ENCODE measurements at regions not wholly inside any gene's neighbourhood (a gene's known extent, or its start where the extent isn't known, plus 50 kb on each side); places are given as distances from the start of the nearest gene placed in this dataset.
A peak's percentile ranks its signal among the peaks of the same experiment; 100 is the strongest.
"Not testable (repeated sequence)": the region's sequence is repeated elsewhere in the genome, so short reads cannot be mapped to it uniquely, and the experiment has no call there.

DNA sequence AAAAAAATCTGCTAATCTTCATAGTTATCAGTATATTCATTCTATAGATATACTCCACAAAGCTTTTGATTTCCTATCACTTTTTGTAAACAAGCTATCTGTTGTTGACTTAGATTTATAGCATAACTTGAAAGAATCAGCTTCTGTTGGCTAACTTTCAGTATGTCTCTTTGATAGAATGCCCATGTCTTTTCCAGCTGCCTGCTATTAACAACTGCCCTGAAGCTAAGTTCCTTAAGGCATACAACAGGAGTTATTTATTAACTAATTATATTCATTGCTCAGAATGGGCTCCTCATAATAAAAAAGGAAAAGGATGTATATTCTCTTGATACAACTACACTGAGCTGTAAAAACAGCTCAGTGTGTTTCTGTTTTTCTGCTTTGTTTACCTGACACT lies 293.9 kb downstream of the TUSC7 start:
- no peak for DNase-seq (ENCODE audit: low read depth)

DNA sequence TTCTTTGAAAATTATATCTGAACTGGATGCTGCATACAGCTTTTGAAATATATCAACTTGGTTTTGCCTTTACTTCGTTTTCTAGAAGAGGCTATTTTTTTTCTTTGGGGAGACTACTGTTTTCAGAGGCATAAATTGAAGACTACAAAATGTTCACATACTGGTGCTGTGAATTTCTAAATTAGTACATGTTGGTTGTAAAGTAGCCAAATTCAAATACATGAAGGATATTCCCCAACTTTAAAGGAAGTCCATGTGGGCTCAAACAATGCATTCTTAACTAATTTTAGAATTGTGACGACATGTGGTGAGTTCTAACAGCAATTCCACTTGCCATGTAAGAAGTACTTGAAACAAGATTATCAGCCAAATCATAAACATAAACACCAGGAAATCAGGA lies 295.7 kb downstream of the TUSC7 start:
- DNase-seq (ENCODE audit: low read depth) = no peak

DNA sequence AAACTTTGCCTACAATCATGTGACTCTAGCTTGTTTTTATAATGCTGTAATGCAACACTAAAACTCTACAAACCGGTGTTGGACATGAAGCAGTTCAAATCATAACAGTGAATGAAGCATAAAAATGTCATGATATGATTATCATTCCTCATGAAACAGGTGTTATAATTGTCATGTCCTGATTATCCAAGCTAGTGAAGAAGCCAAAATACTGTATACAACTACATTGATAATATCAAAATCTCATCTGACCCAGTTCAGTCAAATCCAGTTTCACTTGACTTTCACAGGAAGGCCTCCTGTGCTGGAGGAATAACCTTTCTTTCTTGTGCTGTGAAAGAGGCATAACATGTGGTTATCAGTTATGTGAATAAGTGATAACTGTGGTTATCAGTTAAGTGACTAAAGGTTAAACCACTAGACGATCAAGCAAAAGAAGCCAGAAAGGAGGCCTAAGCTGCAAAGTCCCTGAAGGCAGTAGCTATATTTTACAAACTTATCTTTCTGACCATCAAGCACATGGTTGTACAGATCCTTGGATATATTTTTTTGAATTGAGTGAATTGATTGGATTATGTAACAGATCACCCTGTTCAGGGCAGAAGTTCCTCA lies 296.4 kb downstream of the TUSC7 start:
- DNase-seq (ENCODE audit: low read depth) = no peak

DNA sequence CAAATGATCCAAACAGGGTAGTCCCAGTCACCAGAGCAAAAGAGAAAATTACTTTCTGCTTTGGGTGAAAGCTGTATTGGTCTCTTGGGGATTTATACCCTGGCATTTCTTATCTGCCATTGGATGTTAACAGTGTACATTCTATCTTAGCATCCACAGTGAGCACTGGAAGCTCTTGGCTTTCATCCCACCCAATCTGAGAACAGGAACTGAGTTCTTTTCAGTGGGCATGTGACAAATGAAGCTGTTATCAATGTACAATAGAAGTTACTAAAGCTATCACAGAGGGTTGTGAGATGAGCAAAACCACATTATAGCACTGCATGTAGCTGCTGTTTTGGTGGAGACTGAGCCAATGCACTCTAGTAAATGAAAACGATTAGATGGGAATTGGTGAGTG lies 300.7 kb downstream of the TUSC7 start:
- no peak for DNase-seq (ENCODE audit: low read depth)

DNA sequence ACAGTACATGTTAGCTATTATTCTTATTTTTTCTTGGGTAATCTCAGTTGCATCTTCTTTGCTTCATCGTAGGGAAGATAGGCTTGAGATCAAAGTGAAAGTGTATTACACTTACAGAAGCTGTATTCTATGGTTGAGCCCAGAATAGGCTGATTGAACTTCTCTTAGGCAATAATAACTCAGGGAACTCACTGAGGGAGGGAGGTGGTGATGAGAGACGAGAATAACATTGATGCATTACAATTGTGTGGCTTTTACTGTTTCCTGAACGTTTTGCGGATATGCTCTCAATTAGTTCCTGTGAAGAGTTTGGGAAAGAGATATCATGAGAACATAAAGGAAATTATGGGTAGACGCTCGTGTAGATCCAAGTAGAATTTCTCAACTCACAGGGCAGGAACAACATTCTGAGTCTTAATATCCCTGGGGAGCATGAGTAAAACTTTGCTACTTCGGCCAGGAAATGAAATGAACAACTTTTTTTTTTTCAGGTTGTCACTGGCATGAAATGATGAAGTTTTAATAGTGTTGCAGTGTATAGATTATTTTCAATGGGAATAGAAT lies 302.2 kb downstream of the TUSC7 start:
- DNase-seq (ENCODE audit: low read depth) = no peak

DNA sequence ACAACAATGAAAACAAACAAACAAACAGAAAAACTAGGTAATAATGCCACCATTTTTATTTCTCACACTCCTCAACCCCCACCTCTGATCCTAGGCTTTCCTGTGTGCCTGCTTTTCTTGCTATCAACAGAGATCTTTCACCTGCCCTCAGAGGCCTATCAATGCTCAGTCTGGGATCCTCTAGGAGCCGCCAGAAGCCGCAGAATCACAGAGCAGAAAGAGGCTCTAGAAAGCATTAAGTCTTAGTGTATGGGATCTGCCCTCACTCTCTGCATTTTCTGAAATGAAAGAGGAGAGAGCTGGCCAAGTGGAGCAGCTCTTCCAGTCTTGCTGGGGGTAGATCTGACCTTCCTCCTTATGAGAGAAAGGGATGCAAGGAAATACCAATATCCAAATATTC lies 306.8 kb downstream of the TUSC7 start:
- DNase-seq (ENCODE audit: low read depth) = no peak

DNA sequence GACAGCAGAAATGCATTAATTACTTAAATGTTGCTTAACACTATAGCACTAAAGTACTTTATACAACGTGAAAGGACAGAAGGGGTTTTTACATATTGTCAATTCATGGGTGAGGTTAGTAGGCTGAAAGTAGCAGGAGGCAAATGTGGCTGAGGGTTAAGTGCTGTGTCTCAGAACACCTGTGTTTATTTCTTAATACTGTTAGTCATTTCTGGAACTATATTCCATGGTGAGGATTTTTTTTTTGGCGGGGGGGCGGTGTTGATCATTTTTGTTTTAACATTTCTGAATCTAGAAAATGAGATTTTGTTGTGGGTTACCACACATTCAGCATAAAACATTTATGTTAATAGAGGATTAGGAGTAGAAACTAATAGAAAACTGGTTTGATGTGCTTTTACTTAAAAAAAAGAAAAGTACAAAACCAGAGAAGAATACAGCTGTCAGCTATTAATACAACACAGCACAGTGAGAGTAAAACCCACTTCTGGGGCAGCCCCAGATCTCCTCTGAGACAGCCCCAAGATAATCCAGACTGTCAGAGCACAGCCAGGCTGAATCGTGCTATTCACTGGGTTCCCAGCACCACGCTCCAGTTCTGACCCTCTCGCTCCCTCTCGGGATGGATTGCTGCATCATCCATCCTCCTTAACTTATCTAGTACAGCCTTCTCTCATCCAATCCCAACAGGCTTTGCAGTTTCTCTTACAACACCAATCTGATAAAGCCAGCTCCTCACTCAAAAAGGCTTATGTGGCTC lies 307.7 kb downstream of the TUSC7 start:
- DNase-seq (ENCODE audit: low read depth) = no peak

DNA sequence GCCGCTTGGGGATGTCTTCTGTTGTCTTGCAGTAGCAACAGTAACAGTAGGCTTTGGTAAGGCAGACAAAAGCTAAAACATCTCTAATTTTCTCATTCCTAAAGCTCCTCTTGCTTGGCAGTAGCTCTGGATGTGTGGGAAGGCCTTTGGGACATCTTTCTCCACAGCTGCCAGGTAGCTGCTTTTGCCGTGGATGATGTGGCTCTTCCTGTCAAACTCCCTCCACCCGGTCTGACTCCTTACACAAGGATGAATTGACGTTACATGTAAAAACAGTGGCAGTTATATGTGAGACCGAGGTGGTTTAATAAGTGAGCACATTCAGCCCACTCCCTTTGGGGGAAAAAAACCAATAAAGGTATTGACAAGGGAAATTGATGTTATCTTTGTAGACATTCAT lies 309.1 kb downstream of the TUSC7 start:
- no peak for DNase-seq (ENCODE audit: low read depth)

DNA sequence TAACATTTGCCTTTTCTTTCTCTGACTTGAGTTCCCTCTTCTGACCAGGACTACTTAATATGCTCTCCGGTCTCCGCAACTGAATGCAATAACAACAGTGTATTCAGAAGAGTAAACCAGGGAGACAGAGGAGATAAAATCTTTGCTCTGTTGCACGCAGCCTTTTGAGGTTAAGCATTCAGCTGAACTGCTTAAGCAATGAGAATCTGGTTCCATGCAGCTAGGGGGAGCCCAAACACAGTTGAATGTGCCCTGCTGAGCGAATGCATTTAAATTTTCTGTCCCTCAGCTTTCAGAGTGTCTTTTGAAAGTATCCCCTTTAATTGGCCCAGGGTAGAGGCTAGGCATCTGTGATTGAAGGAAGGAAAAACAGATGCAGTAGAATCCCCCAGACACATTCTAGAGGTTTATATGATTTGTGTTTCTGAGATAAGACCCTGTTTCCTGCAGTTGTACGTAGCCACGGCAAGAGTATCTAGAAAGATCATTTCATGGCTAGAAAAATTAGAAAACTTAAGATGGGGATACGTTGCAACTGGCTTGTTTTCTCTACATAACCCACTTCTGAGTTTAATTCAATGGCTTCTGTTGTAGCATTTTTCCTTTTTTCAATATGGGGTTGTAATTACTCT lies 309.6 kb downstream of the TUSC7 start:
- DNase-seq (ENCODE audit: low read depth) = peak; percentile 49

DNA sequence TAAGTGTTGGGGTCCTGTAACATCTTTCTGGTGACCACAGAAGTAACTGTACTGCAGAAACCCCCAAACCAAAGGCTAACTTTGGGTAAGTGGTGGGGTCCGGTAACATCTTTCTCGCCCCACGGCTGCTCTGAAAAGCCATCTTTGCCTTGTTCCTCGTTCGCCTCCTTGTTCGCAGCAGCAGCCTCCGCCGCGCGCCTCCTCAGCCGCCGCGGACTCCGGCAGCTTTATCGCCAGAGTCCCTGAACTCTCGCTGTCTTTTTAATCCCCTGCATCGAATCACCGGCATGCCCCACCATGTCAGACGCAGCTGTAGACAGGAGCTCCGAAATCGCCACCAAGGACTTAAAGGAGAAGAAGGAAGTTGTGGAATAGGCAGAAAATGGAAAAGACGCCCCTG lies 316.8 kb downstream of the TUSC7 start:
- no peak for DNase-seq (ENCODE audit: low read depth)

DNA sequence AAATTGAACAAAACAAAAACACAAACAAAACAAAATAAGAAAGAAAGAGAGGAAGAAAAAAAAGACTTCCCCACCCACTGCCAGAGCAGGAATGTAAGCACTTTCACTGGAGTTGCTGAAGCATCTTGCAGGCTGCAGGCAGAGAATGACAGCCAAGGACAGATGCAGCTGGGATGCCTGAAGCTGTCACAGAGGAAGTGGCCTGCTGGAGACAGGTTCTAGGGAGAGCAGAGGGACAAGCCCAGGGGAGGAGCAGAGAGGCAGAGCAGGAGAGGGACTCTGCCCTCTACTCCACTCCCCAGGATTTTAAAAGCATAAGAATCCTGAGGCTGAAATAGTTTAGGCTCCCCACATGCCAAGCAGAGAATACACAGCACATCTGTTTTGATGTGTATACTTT lies 326.2 kb downstream of the TUSC7 start:
- no peak for DNase-seq (ENCODE audit: low read depth)

DNA sequence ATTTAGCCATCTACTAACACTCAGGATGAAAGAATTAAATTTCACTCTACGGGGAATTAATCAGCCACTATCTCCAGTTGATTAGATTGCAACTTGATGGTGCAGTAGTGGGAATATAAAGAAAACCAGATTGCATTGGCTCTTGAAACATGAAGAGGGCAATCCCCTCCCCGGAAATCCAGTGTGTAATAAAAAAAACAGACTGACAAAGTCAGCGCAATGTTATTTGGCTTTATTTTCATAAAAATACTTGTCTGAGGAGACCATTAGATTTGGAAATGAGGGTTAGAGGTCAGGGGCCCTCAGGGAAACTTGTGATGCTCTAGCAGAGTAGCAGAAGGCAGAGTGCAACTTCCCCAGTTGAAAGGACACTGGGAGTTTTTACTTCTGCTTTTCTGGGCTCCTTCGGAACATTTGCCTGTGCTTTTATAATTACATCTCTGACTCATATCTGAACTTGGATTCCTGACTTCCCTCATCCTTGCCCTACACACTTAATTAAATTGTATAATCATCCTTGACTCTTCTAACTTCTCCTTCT lies 326.8 kb downstream of the TUSC7 start:
- no peak for DNase-seq (ENCODE audit: low read depth)

DNA sequence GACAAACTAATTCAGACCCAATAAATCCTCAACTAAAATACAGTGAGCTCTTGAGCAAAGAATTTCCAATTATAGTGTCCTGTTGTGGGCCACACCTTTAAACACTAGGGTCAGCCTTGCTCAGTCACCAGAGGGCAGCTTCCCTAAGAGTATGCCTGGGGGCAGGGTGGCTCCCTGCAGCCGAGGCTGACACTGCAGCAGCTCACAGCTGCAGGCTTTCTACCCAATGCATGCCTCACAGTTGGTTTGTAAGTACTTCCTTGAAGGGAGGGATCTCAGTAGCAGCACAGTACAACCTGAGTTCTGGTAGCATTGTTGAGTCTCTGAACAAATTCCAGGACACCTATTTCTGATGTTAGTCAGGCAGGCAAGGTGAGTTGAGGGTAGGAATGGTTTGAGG lies 335.6 kb downstream of the TUSC7 start:
- DNase-seq (ENCODE audit: low read depth) = no peak

DNA sequence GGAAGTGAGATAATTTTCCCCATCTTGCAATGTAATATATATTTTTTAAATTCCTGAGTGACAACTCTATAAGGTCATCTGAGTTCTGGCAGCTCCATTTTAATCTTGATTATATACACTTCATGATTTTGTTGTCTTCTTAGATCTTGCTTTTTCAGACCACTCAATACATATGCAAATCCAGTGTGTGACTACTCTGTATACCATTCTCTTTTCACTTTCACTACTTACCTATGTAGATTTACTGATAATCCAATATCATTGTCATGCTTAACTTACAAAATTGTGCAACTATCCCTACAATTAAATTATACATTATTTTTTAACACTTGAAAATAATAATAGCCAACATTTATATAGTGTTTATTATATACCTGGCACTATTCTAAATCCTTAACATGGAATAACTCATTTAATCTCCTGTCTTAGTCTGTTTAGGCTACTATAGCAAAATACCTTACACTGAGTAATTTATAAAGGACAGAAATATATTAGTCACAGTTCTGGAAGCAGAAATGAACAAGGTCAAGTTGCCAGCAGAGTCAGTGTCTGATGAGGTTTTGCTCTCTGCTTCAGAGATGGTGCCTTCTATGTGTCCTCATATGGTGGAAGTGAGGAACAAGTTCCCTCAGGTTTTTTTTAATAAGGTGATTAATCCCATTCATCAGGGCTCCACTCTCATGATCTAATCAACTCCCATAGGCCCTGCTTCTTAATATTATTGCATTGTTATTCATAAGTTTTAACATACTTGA lies 338.5 kb downstream of the TUSC7 start:
- no peak for DNase-seq (ENCODE audit: low read depth)

DNA sequence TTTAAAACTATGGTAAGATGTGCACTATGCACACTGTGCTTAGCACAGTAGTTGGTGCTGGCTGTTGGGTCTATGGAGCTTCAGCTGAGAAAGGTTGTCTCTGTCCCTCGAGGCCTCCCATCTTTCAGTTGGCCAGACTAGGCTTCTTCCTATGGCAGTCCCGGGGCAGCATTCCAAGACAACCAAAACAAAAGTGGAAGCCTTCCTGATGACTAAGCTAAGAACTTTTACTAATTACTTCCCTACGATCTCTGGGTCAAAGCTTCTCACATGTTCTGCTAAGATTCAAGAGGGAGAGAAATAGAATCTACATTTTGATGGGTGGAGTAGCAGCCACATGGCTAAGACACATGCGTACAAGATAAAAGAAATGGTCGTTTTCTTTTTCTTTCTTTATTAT lies 342.8 kb downstream of the TUSC7 start:
- DNase-seq (ENCODE audit: low read depth) = no peak

DNA sequence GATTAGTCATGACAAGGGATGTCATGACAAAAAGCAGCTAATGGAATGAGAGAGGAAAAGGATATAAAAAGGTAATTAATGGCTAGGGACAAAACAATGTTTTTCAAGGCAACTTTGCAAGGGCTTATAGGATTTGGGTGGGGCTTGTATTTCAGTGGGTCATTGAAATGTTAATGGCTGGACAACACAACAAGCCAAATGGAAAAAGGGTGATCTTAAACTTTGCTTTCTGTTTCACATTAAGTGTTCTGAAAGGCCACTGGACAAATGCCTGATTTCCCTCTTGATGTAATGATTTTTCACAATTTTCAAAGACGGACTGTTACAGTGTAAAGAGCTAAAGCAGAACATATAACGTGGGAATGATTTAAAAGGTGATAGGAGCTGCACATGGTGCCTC lies 345.0 kb downstream of the TUSC7 start:
- no peak for DNase-seq (ENCODE audit: low read depth)

DNA sequence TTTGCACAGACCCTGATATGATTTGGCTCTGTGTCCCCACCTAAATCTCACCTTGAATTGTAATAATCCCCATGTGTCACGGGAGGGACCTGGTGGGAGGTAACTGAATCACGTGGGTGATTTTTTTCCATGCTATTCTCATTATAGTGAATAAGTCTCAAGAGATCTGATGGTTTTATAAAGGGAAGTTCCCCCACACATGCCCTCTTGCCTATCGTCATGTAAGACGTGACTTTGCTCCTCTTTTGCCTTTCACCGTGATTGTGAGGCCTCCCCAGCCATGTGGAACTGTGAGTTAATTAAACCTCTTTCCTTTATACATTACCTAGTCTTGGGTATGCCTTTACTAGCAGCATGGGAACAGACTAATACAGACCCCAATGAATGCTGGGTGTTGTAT lies 347.4 kb downstream of the TUSC7 start:
- DNase-seq (ENCODE audit: low read depth) = not testable (repeated sequence)

DNA sequence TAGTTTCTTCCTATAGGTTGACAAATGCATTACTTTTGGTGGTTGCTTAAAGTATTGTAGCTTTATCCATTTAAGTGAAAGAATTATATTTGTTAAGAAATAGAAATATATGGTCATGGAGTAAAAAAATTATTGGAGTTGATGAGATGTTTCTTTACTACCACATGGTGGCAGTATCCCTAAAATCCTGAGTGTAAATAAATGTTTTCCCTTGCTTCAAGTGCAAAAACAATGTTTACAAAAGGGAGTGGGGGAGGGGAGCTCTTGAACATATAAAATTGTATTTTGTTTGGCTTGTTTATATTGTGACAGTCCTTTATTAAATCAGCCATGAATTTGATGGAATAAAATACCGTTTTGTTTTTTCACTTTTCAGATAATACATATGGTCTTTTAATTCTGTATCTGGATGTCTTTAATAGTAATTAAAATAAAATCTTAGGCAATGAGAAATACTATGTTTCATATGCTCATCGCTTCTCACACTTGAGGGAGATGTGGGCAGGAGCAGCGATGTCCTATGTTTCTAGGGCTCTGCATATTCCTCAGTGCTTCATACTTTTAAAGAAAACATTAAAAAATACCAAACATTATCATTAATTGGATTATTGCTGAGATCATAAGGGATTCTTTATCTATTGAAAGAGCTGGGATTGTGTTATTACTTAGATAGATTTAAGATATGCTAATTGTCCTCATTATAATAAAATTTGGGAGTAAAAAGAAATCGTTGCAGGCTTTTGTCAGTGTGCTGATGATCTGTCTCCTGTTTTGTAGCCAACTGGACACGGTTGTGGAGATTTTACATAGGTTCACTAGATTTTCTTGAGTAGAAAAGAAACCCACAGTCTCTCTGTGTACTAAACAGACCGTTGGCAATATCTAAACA lies 349.7 kb downstream of the TUSC7 start:
- no peak for DNase-seq (ENCODE audit: low read depth)

DNA sequence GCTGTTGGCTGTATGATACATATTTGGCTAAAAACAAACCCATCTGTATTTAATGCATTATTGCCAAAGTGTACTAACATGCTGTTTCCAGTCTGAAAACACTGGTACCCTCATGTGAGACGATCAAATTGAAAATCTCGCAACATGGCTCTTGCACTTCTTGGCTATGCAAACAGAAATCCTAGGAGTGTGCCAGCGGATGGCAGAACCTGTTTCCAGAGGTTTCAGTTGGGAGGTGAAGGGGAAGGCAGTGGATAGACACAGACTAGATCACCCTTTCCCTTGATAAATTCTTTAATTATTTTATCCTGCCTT lies 350.3 kb downstream of the TUSC7 start:
- DNase-seq (ENCODE audit: low read depth) = no peak

DNA sequence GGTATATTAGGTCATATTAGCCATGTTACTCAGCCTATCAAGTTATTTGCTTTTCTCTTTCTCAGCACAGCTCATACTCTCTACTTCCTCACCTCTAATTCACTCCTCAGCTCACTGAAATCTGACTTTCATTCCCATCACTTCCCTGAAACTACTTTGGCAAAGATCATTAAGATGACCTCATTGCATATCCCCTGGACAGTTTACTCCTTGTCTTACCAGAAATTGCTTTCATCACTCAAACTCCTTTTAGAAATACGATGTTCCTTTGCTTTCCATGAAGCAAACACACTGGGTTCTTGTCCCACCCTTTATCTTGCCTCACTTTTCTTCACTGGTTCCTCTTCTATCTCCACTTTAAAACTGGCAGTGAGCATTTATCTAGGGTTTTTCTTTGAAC lies 354.4 kb downstream of the TUSC7 start:
- DNase-seq (ENCODE audit: low read depth) = no peak

DNA sequence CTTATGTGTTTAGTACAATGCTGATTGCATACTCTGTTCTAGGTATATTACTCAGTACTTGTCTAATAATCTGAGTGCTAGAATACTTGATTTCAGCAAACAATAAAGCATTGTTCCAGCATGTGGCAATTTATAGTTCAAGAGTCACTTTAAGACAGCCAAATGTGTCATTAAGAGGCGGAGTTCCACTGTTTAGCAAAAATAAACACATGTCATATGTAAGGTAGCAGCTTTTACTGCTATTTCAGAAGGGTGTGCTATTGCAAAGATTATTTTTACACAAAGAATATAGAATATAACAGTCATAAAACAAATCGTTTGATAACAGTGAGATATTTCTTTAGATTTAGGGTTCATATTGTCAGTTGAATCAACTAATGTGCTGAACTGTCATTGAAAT lies 358.7 kb downstream of the TUSC7 start:
- no peak for DNase-seq (ENCODE audit: low read depth)

All from forelimb muscle (tissue), 1 donor.